OCI-LY7 (cell line): ENCODE measurements at regions not wholly inside any gene's neighbourhood (a gene's known extent, or its start where the extent isn't known, plus 50 kb on each side); places are given as distances from the start of the nearest gene placed in this dataset.

Experiments used
- CTCF ChIP-seq: fragments of 200-600 bp; sonication (generic); conservative IDR thresholded peaks from 2 replicates; pipeline ENCODE4 v1.5.1; 2014; ENCODE audit warnings: mild to moderate bottlenecking, antibody characterized with exemption, low read length, moderate library complexity, mixed read lengths
- EZH2phosphoT487 ChIP-seq: fragments of 200-600 bp; sonication (generic); IDR thresholded peaks from 2 replicates; pipeline ENCODE4 v1.6.1; 2018; ENCODE audit warnings: low read depth, borderline replicate concordance, mild to moderate bottlenecking, mixed run types, antibody characterized with exemption, low read length, moderate library complexity, mixed read lengths

DNA sequence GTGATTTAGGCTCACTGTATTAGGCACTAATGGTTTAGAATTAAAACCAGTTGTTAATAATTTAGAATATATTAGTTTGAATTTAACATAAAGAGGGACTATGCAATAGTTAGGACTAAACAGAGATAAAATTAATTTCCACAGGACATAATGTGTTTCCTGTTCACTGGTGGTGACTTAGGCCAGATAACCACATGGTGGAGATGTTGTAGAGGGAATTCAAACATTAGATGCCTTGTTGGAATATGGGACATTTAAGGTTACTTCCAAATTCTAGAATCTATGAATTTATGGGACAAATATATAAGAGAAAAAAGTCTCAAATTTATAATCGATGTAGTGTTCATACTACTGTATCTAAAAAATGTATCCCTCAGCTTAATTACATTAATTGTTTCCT is 615.5 kb upstream of the KLHL1 start:
- TF ChIP-seq CTCF (no peak; the same call in 1 of the 2 replicates), EZH2phosphoT487 (no peak)
